ENCODE measurements at regions not wholly inside any gene's neighbourhood (a gene's known extent, or its start where the extent isn't known, plus 50 kb on each side); places are given as distances from the start of the nearest gene placed in this dataset.
"Not testable (repeated sequence)": the region's sequence is repeated elsewhere in the genome, so short reads cannot be mapped to it uniquely, and the experiment has no call there.

GRCh38 chr13:71382285-71382684, 484.7 kb downstream of the DACH1 start:
- DNase-seq: no peak

GRCh38 chr13:71380191-71380590, 486.8 kb downstream of the DACH1 start:
- no peak for DNase-seq

- no peak for DNase-seq
These were observed 487.8 kb downstream of the DACH1 start for GRCh38 chr13:71378961-71379905.

GRCh38 chr13:71374471-71375049, 492.4 kb downstream of the DACH1 start:
- DNase-seq: no peak

GRCh38 chr13:71368336-71368735, 498.7 kb downstream of the DACH1 start:
- DNase-seq: no peak

- DNase-seq: no peak
These were observed 507.0 kb downstream of the DACH1 start for GRCh38 chr13:71360041-71360440.

GRCh38 chr13:71359641-71360040, 507.4 kb downstream of the DACH1 start:
- DNase-seq: no peak

GRCh38 chr13:71358218-71358617, 508.8 kb downstream of the DACH1 start:
- DNase-seq: peak in 1 of 2 experiments; percentile 25

- no peak for DNase-seq
These were observed 512.0 kb downstream of the DACH1 start for GRCh38 chr13:71355010-71355409.

- no peak for DNase-seq
These were observed 516.1 kb downstream of the DACH1 start for GRCh38 chr13:71350886-71351285.

GRCh38 chr13:71345856-71346255, 521.1 kb downstream of the DACH1 start:
- not testable (repeated sequence) for DNase-seq

GRCh38 chr13:71339736-71340135, 527.3 kb downstream of the DACH1 start:
- DNase-seq: no peak

GRCh38 chr13:71339005-71339404, 528.0 kb downstream of the DACH1 start:
- DNase-seq: no peak

GRCh38 chr13:71338070-71338469, 528.9 kb downstream of the DACH1 start:
- DNase-seq: no peak

- no peak for DNase-seq
These were observed 539.7 kb downstream of the DACH1 start for GRCh38 chr13:71327266-71327665.

- DNase-seq: no peak
These were observed 541.4 kb downstream of the DACH1 start for GRCh38 chr13:71325556-71325955.

GRCh38 chr13:71323266-71323665, 543.7 kb downstream of the DACH1 start:
- DNase-seq: no peak

- peak; percentile 15 to 69 for DNase-seq
These were observed 546.6 kb downstream of the DACH1 start for GRCh38 chr13:71320452-71320851.

- DNase-seq: peak; percentile 19 to 39
These were observed 550.1 kb downstream of the DACH1 start for GRCh38 chr13:71316792-71317363.

- DNase-seq: no peak
These were observed 554.1 kb downstream of the DACH1 start for GRCh38 chr13:71312923-71313322.

- DNase-seq: no peak
These were observed 557.1 kb downstream of the DACH1 start for GRCh38 chr13:71309905-71310304.

GRCh38 chr13:71306821-71307220, 560.2 kb downstream of the DACH1 start:
- no peak for DNase-seq

- no peak for DNase-seq
These were observed 562.1 kb downstream of the DACH1 start for GRCh38 chr13:71304861-71305260.

GRCh38 chr13:71303144-71303543, 563.9 kb downstream of the DACH1 start:
- peak in 1 of 2 experiments; percentile 37 for DNase-seq

Data from NCI-H526 (cell line).